T-helper 2 cell treated with Interferon-gamma antibody and Interleukin-4, amounts not matched to agents 5 μg/mL and 100 μg/mL, for 36 hours (primary cell): ENCODE measurements at regions not wholly inside any gene's neighbourhood (a gene's known extent, or its start where the extent isn't known, plus 50 kb on each side); places are given as distances from the start of the nearest gene placed in this dataset.

ENCODE experiments used
- DNase-seq: peaks from one replicate; pipeline ENCODE4 v3.0.0; 2021; ENCODE audit warnings: low spot score
- H3K27ac Mint-ChIP-seq: one replicate; pipeline ENCODE4 v1.8.0; 2021; ENCODE audit warnings: mild to moderate bottlenecking, mixed read lengths
- H3K27me3 Mint-ChIP-seq: one replicate; pipeline ENCODE4 v1.8.0; 2021; ENCODE audit warnings: low read depth, mixed read lengths
- H3K36me3 Mint-ChIP-seq: one replicate; pipeline ENCODE4 v1.8.0; 2021; ENCODE audit warnings: low read depth, mixed read lengths
- H3K4me1 Mint-ChIP-seq: one replicate; pipeline ENCODE4 v1.8.0; 2021; ENCODE audit warnings: low read depth, mixed read lengths
- H3K4me3 Mint-ChIP-seq: one replicate; pipeline ENCODE4 v1.8.0; 2022; ENCODE audit warnings: mild to moderate bottlenecking, moderate library complexity, mixed read lengths
- H3K9me3 Mint-ChIP-seq: one replicate; pipeline ENCODE4 v1.8.0; 2021; ENCODE audit warnings: mixed read lengths

DNA sequence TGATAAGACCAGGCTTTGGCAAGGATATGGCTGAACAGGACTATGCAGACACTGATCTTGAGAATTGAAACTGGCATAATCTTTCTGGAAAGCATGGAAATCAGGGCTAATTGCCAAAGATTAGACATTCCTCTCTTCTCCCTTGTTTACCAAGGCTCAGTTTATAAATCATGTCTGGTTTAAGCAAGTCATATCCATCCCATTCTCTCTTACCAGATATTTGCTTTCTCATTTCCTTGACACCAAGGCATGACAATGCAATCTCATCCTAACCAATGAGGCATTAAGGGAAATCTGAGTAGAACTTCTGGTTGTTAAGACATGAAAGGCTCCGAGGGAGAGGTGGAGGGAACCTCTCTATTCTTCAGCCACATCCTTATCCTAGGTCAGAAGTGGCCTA is 110.3 kb upstream of the CEP85L start:
- H3K4me1 Mint-ChIP-seq, result peaks cover 8% of the 10 kb centered on the region
- H3K27me3 Mint-ChIP-seq, result peaks cover 5% of the 10 kb centered on the region
- H3K4me3 Mint-ChIP-seq, result no peak overlapping the region
- DNase-seq, result no peak
- no peaks in the 10 kb centered on the region for H3K9me3 Mint-ChIP-seq
- H3K36me3 Mint-ChIP-seq, result no peaks in the 10 kb centered on the region
- no peak overlapping the region for H3K27ac Mint-ChIP-seq

DNA sequence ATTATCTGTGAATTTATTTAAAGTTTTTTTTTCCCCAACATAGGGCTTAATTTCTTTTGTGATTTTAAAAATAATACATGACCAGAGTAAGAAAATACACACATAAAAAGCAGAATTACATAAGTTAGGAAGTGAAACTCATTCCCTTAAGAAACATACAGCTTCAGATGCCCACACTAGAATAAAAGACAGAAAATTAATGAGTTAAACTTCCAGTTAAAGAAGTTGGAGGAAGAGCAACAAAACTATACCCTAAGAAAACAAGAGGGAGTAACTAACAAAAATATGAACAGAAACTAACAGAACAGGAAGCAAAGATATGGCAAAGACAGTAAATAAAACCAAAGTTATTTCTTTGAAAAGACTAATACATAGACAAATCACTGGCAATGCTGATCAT is 107.6 kb upstream of the CEP85L start:
- H3K27ac Mint-ChIP-seq, result no peak overlapping the region
- no peaks in the 10 kb centered on the region for H3K36me3 Mint-ChIP-seq
- H3K9me3 Mint-ChIP-seq, result no peaks in the 10 kb centered on the region
- no peak for DNase-seq
- H3K4me3 Mint-ChIP-seq, result no peak overlapping the region
- H3K27me3 Mint-ChIP-seq, result peaks cover 5% of the 10 kb centered on the region
- peaks cover 4% of the 10 kb centered on the region for H3K4me1 Mint-ChIP-seq

DNA sequence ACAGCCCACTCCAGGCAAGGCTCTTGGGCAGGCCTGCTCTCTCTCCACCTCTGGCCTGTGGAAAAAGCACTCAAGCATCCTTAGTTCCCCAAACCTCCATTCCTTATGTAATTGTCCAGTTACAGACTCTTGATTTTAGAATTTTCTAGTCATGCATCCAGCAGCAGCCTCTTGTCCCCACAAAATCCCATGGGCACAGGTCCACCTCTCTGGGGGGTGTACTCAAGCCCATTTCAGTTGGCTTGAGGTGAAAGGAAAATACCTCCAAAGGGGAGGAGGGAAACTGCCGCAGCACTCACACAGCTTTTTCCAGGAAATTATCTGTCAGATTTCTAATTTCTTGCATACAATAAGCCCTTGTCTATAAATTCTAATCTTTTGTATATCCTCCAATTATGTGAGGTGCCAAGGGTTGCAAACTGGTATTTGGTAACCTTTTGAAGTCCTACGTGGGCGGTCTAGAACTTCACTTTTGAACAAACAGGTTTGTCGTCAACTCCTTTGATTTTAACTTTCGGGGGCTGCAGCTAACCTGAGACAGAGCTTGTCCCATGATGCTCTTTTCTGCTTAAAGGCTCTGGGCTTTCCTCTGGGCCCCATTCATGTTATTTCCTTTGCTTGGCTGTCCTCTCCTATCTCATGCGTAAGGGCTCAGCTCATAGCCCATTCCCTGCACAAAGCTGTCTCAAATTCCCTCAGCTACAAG is 104.7 kb upstream of the CEP85L start:
- no peak overlapping the region for H3K4me3 Mint-ChIP-seq
- peaks cover 4% of the 10 kb centered on the region for H3K4me1 Mint-ChIP-seq
- H3K9me3 Mint-ChIP-seq, result no peaks in the 10 kb centered on the region
- H3K36me3 Mint-ChIP-seq, result no peaks in the 10 kb centered on the region
- no peak for DNase-seq
- H3K27ac Mint-ChIP-seq, result no peak overlapping the region
- H3K27me3 Mint-ChIP-seq, result peaks cover 5% of the 10 kb centered on the region

DNA sequence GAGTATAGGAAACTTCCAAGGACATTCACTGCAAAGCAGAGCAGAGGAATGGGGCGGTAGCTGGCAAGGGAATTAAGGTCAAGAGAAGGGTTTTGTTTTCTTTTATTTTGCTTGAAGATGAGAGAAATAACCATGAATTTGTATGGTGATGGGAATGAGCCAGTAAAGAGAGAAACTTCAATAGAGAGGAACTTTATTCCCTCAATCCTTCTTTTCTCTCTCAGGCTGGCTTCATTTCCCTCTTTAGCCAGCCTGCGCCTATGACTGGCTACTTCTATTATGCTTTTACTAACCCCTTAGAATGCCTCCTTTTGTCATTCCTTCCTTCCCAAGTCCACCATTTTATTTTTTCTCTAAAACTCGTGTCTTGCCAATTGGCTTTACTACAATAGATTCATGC is 101.4 kb upstream of the CEP85L start:
- Mint-ChIP-seq H3K27ac (no peak overlapping the region), H3K27me3 (no peaks in the 10 kb centered on the region), H3K9me3 (no peaks in the 10 kb centered on the region), H3K36me3 (no peaks in the 10 kb centered on the region), H3K4me3 (no peak overlapping the region), H3K4me1 (peaks cover 12% of the 10 kb centered on the region)
- DNase-seq, result no peak

DNA sequence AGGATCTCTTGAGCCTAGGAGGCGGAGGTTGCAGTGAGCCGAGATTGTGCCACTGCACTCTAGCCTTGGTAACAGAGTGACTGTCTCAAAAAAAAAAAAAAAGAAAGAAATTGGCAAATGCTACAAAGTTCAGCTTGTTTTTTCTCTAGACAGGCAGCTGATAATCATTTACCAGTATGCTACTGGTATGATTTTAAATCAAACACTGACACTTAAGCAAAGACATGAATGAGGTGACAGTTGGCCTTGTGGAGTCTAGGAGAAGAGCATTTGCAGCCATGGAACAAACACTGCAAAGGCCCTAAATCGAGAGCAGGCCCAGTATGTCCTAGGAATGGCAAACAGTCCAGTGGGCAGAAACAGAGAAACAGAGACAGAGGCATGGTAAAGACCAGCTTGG is 99.7 kb upstream of the CEP85L start:
- Mint-ChIP-seq H3K4me3 (no peak overlapping the region), H3K4me1 (peaks cover 14% of the 10 kb centered on the region), H3K27me3 (no peaks in the 10 kb centered on the region), H3K36me3 (no peaks in the 10 kb centered on the region), H3K9me3 (no peaks in the 10 kb centered on the region), H3K27ac (no peak overlapping the region)
- no peak for DNase-seq

DNA sequence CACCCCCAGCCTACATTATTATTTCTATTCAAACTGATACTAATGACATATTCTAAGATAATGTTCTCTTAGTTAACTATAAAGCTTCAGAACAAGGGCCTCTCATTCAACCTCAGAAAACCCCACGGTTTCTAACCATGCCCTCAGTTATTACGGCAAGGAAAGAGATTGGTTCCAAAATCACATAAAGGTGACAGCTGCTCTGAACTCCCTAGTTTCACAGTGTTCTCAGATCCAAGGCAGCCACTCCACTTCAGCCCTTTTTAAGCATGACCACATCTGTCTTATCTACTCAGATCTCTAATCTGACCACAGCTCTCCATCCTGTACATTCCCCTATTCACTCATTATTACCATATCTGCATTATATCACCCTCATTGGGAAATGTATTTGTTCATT is 98.8 kb upstream of the CEP85L start:
- peaks cover 14% of the 10 kb centered on the region for H3K4me1 Mint-ChIP-seq
- H3K27me3 Mint-ChIP-seq, result no peaks in the 10 kb centered on the region
- no peak overlapping the region for H3K27ac Mint-ChIP-seq
- H3K9me3 Mint-ChIP-seq, result no peaks in the 10 kb centered on the region
- DNase-seq, result no peak
- no peak overlapping the region for H3K4me3 Mint-ChIP-seq
- H3K36me3 Mint-ChIP-seq, result no peaks in the 10 kb centered on the region

DNA sequence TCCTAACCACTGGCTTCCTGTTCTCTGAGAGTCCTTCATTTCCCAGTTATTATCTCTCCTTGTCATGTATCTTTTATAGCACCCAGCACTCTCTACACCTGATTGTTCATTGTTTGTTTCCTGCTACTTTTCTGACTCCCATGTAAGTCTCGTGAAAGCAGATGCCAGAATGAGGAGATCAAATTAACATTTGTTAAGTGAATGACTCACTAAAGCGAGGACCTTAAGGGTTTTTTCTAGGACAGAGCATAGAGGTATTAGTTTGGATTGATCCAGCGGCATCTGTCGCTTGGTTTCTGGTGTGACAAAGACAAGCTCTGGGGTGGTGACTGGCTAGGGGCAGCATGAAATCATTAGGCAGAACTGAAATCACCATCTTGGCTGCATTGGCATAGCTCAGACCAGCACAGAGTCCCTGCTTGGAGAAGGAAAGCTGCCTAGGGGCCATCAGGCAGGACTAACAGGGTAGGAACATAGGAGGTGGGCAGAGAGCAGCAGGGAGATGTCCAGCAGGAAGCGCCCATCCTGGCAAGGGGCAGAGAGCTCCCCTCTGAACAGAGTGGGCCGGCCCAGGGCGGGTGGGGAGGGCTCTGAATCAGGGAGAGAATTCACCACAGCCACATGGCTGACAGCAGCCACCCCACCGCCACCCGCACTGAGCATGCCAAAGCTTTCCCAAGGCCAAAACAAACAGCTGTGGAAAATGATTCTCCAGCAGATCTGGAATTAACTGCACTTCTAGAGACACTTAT is 97.1 kb upstream of the CEP85L start:
- Mint-ChIP-seq H3K9me3 (no peaks in the 10 kb centered on the region), H3K36me3 (no peaks in the 10 kb centered on the region)

DNA sequence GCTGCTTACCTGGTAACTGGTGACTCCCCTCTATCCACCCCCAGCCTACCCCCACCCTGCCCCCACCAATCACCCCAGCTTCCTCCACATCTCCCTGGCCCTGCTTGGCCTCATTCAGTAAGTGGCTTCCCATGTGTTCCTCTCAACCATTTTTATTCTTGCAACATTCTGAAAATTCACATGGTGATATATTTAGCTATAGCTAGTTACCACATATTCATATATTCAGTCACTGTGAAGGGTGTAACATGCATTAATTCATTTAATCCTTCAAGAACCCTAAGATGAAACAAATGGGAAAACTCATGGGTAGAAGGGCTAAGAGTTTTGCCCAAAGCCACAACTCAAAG is 95.4 kb upstream of the CEP85L start:
- H3K4me3 Mint-ChIP-seq, result no peak overlapping the region
- no peak for DNase-seq
- H3K27ac Mint-ChIP-seq, result no peak overlapping the region
- H3K36me3 Mint-ChIP-seq, result no peaks in the 10 kb centered on the region
- peaks cover 14% of the 10 kb centered on the region for H3K4me1 Mint-ChIP-seq
- peaks cover 3% of the 10 kb centered on the region for H3K27me3 Mint-ChIP-seq
- no peaks in the 10 kb centered on the region for H3K9me3 Mint-ChIP-seq

More for the DNA sequence above, 97.1 kb upstream of the CEP85L start:
- DNase-seq, result no peak
- Mint-ChIP-seq H3K4me3 (no peak overlapping the region), H3K27ac (no peak overlapping the region), H3K27me3 (peaks cover 3% of the 10 kb centered on the region), H3K4me1 (peaks cover 14% of the 10 kb centered on the region)

DNA sequence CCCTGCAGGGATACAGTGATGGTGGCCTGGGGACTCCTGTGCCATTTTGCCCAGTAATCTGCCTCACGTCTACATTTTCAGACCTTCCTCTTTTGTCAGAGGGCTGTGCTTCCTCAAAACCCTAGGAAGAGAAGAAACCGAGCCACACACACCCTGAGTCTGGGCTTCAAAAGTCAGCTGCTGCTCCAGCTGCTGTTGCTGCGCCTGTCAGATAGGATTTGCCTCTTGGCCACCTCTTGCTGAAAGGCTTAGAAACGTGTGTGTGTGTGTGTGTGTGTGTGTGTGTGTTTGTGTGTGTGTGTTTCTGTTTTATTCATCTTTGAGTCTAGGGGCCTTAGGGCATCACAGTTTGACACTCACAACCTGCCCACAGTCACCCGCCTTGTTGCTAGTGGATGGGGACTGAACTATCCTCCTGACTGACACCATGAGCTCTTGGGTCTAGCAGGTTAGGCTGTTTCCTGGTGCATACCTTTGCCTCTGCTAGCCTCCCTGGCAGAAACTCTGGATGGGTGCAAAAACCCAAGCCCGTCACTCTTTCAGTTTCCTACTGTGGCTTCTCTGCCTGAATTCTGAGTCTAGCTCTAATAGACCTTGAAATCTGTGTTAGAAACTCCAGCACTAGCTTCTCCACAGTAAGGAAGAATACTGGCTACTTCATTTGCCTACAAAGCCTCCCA is 94.9 kb upstream of the CEP85L start:
- no peak overlapping the region for H3K4me3 Mint-ChIP-seq
- no peaks in the 10 kb centered on the region for H3K36me3 Mint-ChIP-seq
- H3K4me1 Mint-ChIP-seq, result peaks cover 14% of the 10 kb centered on the region
- no peaks in the 10 kb centered on the region for H3K9me3 Mint-ChIP-seq
- peaks cover 3% of the 10 kb centered on the region for H3K27me3 Mint-ChIP-seq
- no peak overlapping the region for H3K27ac Mint-ChIP-seq
- DNase-seq, result no peak

DNA sequence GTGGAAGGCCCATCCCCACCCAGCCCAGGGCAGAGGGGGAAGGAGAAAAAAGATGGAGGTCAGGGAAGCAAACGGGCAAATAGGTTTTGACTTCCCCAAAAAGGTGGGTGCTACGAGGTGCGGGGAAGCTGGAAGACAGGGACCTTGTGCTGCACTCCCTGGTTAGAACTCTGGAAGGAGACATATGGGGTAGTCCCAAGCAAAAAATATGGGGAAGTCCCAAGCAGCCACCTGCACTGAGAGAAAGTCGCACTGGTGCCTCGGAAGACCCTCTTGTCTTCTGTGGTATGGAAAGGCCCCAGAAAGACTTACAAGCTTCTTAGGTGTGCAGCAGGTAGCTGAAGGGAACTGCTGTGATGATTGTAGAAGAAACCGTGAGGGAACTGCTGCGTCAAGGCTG is 93.8 kb upstream of the CEP85L start:
- Mint-ChIP-seq H3K4me1 (peaks cover 13% of the 10 kb centered on the region), H3K36me3 (no peaks in the 10 kb centered on the region), H3K27me3 (peaks cover 3% of the 10 kb centered on the region), H3K27ac (no peak overlapping the region), H3K9me3 (no peaks in the 10 kb centered on the region), H3K4me3 (no peak overlapping the region)
- no peak for DNase-seq

DNA sequence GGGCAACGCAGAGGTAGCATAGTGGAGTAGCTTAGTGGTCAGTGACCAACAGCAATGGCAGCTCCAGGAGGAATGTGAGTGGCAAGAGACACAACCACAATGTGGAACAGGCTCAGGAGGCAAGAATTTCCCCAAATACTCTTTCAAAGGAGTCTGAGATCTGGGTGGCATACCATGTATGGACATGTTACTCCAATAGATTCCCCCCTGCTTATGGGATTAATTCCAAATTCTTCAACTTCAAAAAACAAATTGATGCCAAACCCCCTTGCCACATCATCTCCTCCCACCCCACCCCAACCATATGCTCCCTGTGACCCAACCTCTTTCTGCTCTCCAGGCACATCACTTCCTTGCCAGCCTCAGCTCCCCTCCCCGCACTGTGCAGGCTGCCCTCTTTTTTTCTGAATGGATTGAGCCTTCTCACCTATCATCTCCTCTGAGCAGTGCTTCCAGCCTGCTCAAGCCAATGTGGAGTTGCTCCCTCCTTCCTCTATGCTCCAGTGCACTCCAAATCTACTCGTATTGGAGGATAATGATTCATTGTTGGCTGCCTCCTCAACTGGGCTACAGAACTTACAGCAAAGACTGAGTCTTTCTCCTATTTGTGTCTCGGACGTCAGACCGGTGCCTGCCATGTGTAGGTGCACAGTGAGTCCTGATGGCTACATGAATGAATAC is 93.0 kb upstream of the CEP85L start:
- Mint-ChIP-seq H3K27me3 (peaks cover 3% of the 10 kb centered on the region), H3K36me3 (no peaks in the 10 kb centered on the region), H3K4me1 (peaks cover 13% of the 10 kb centered on the region), H3K4me3 (no peak overlapping the region), H3K9me3 (no peaks in the 10 kb centered on the region), H3K27ac (no peak overlapping the region)
- DNase-seq, result no peak

DNA sequence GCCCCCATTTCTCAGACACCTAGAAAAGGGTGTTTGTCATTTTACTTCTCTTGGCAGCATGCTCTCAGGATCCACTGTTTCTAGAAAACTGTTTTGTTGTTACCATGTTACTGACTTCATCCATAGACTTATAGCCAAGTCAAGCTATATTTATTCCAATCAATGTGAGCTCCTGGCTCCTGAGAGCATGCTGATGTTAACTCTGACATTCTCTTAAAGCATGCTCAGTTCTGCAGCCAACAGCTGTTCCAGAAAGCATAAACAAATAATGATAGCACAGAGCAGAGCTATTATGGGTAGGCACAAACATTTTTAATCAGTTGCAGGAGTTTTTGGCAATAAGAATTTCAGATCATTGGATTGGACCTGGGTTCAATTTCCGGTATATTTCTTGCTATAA is 92.4 kb upstream of the CEP85L start:
- Mint-ChIP-seq H3K4me1 (peaks cover 14% of the 10 kb centered on the region), H3K36me3 (no peaks in the 10 kb centered on the region), H3K27ac (no peak overlapping the region), H3K4me3 (no peak overlapping the region), H3K9me3 (no peaks in the 10 kb centered on the region), H3K27me3 (peaks cover 3% of the 10 kb centered on the region)
- no peak for DNase-seq

DNA sequence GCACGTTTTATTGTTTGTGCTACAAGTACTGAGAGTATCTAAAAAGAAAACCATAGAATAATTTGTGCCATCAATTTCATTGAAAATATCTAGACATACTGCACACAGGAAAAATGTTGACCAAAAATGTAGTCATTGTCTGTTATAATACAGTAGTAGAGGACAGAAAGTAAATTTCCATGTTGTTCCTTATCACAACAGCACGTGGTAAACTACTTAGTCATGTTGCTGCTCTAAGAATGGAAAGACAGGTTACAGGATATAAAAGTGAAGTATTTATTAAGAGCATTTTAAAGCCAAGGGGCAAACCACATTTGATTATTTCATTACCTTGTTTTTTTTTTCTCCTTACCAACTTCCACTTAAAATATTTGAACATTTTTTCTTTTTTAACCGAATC is 89.0 kb upstream of the CEP85L start:
- Mint-ChIP-seq H3K4me1 (peaks cover 11% of the 10 kb centered on the region), H3K36me3 (no peaks in the 10 kb centered on the region), H3K27ac (no peak overlapping the region), H3K4me3 (no peak overlapping the region), H3K9me3 (no peaks in the 10 kb centered on the region), H3K27me3 (peaks cover 3% of the 10 kb centered on the region)
- no peak for DNase-seq
